Coronary artery (tissue), 2 donors: ENCODE measurements at regions not wholly inside any gene's neighbourhood (a gene's known extent, or its start where the extent isn't known, plus 50 kb on each side); places are given as distances from the start of the nearest gene placed in this dataset.

Source experiments
- DNase-seq: peaks from one replicate; pipeline ENCODE4 v3.0.0-alpha.2; 2017; ENCODE audit warnings: low spot score
- H3K27ac ChIP-seq, 2 donors: fragments of 200-600 bp; sonication (generic); one replicate each; pipeline ENCODE4 v1.5.1; 2016 to 2019
- H3K4me3 ChIP-seq: fragments of 200-600 bp; sonication (generic); 2 replicates; pipeline ENCODE4 v1.5.1; 2016; ENCODE audit warnings: mild to moderate bottlenecking, moderate library complexity
- CTCF ChIP-seq: fragments of 200-600 bp; sonication (generic); IDR thresholded peaks from one replicate; pipeline ENCODE4 v1.5.1; 2019; ENCODE audit warnings: antibody characterized with exemption

GRCh38 chr3:99134986-99135385 is 233.5 kb upstream of the DCBLD2 start:
- DNase-seq = no peak
- TF ChIP-seq CTCF = no peak
- no peak overlapping the region for H3K4me3 ChIP-seq
- no peak overlapping the region for H3K27ac ChIP-seq

- TF ChIP-seq CTCF = no peak
- DNase-seq = no peak
- Histone ChIP-seq H3K4me3 (no peak overlapping the region), H3K27ac (no peak overlapping the region)
These were observed 230.4 kb upstream of the DCBLD2 start for GRCh38 chr3:99131876-99132275.

- no peak for DNase-seq
- H3K4me3 ChIP-seq = no peak overlapping the region
- H3K27ac ChIP-seq = peak overlapping the region; percentile 70 to 76
These were observed 227.4 kb upstream of the DCBLD2 start for GRCh38 chr3:99128725-99129505.

GRCh38 chr3:99128235-99128634 is 226.7 kb upstream of the DCBLD2 start:
- no peak for DNase-seq
- TF ChIP-seq CTCF = no peak
- Histone ChIP-seq H3K4me3 (no peak overlapping the region), H3K27ac (peak overlapping the region; percentile 54 to 70)

More at GRCh38 chr3:99128725-99129505, 227.4 kb upstream of the DCBLD2 start:
- no peak for TF ChIP-seq CTCF

GRCh38 chr3:99126316-99126715 is 224.8 kb upstream of the DCBLD2 start:
- Histone ChIP-seq H3K4me3 (no peak overlapping the region), H3K27ac (peak overlapping the region; percentile 31 to 67)
- DNase-seq = no peak
- no peak for TF ChIP-seq CTCF

- H3K27ac ChIP-seq = no peak overlapping the region
- no peak for TF ChIP-seq CTCF
- H3K4me3 ChIP-seq = no peak overlapping the region
- no peak for DNase-seq
These were observed 217.9 kb upstream of the DCBLD2 start for GRCh38 chr3:99119385-99119784.

- DNase-seq = no peak
- no peak for TF ChIP-seq CTCF
- Histone ChIP-seq H3K27ac (no peak overlapping the region), H3K4me3 (no peak overlapping the region)
These were observed 216.9 kb upstream of the DCBLD2 start for GRCh38 chr3:99118381-99118780.
